ENCODE measurements at regions not wholly inside any gene's neighbourhood (a gene's known extent, or its start where the extent isn't known, plus 50 kb on each side); places are given as distances from the start of the nearest gene placed in this dataset.

DNA sequence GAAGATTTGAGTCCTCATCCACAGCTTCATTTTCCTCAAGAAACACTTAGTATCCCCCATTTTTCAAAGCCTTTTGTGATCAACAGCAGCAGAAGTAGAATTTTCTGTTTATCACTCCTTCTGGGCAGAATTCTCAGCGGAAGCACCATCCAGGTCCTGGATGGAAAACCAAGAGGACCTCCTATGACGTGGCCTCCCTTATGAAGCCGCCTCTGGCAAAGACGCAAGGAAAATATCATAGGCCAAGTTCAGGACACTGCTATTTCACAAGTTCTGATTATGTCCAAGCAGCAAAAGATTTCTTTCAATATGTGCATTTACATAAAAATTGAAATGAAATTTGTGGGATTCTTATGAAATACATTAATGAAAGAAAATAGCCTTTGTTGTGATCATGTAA lies 315.0 kb downstream of the SEC23A start:
- DNase-seq (no peak), ATAC-seq (no peak)
- CTCF ChIA-PET = no interaction called here
- POLR2A ChIA-PET = no interaction called here
- Mint-ChIP-seq H3K36me3 (ENCODE audit: low read depth) (no peaks in the 10 kb centered on the region), H3K27me3 (ENCODE audit: low read depth) (no peaks in the 10 kb centered on the region), H3K4me3 (no peak overlapping the region), H3K9me3 (ENCODE audit: insufficient read depth) (no peaks in the 10 kb centered on the region), H3K27ac (no peak overlapping the region), H3K4me1 (ENCODE audit: low read depth) (no peaks in the 10 kb centered on the region)

DNA sequence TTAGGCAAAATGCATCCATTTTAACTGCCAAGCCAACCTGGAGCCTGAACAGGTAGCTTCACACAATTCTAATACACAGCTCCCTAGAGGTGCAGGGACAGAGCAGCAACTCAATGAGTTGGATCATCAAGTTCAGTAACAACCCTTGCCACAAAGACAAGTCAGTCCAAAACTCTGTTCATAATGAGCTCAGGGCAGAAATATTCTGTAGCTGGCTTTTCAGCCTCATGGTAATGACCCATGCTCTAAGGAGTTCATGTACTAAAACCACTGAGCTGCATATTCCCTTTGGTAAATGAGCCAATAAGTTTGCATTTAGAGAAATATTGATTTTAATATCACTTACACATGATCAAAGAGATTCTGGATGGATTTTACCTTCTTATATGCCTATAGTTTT lies 316.1 kb downstream of the SEC23A start:
- Mint-ChIP-seq H3K27ac (no peak overlapping the region), H3K9me3 (ENCODE audit: insufficient read depth) (no peaks in the 10 kb centered on the region), H3K27me3 (ENCODE audit: low read depth) (no peaks in the 10 kb centered on the region), H3K36me3 (ENCODE audit: low read depth) (no peaks in the 10 kb centered on the region), H3K4me1 (ENCODE audit: low read depth) (no peaks in the 10 kb centered on the region), H3K4me3 (no peak overlapping the region)
- CTCF ChIA-PET = no interaction called here
- DNase-seq = no peak
- ATAC-seq = no peak
- POLR2A ChIA-PET = no interaction called here

GRCh38 chr14:38777401-38777800 lies 325.6 kb downstream of the SEC23A start:
- no peaks in the 10 kb centered on the region for H3K36me3 Mint-ChIP-seq (ENCODE audit: low read depth)
- no peak overlapping the region for H3K4me3 Mint-ChIP-seq
- H3K27ac Mint-ChIP-seq = no peak overlapping the region
- CTCF ChIA-PET = no interaction called here
- DNase-seq (no peak), ATAC-seq (no peak)
- peaks cover 2% of the 10 kb centered on the region for H3K27me3 Mint-ChIP-seq (ENCODE audit: low read depth)
- no peaks in the 10 kb centered on the region for H3K4me1 Mint-ChIP-seq (ENCODE audit: low read depth)
- POLR2A ChIA-PET = no interaction called here
- H3K9me3 Mint-ChIP-seq (ENCODE audit: insufficient read depth) = no peaks in the 10 kb centered on the region

GRCh38 chr14:38775986-38776385 lies 327.0 kb downstream of the SEC23A start:
- no peak overlapping the region for H3K27ac Mint-ChIP-seq
- H3K27me3 Mint-ChIP-seq (ENCODE audit: low read depth) = peaks cover 2% of the 10 kb centered on the region
- ATAC-seq (no peak), DNase-seq (no peak)
- no peak overlapping the region for H3K4me3 Mint-ChIP-seq
- ChIA-PET CTCF (no interaction called here), POLR2A (no interaction called here)
- no peaks in the 10 kb centered on the region for H3K36me3 Mint-ChIP-seq (ENCODE audit: low read depth)
- no peaks in the 10 kb centered on the region for H3K9me3 Mint-ChIP-seq (ENCODE audit: insufficient read depth)
- no peaks in the 10 kb centered on the region for H3K4me1 Mint-ChIP-seq (ENCODE audit: low read depth)

- H3K4me3 Mint-ChIP-seq = no peak overlapping the region
- H3K27me3 Mint-ChIP-seq (ENCODE audit: low read depth) = no peaks in the 10 kb centered on the region
- H3K27ac Mint-ChIP-seq = no peak overlapping the region
- no peaks in the 10 kb centered on the region for H3K36me3 Mint-ChIP-seq (ENCODE audit: low read depth)
- no peak for ATAC-seq
- no peaks in the 10 kb centered on the region for H3K9me3 Mint-ChIP-seq (ENCODE audit: insufficient read depth)
- ChIA-PET POLR2A (no interaction called here), CTCF (no interaction called here)
- no peak for DNase-seq
- no peaks in the 10 kb centered on the region for H3K4me1 Mint-ChIP-seq (ENCODE audit: low read depth)
These were observed 328.9 kb downstream of the SEC23A start for GRCh38 chr14:38774162-38774561.

GRCh38 chr14:38770251-38770650 lies 332.8 kb downstream of the SEC23A start:
- CTCF ChIA-PET = no interaction called here

GRCh38 chr14:38762845-38763244 lies 340.2 kb downstream of the SEC23A start:
- no peaks in the 10 kb centered on the region for H3K36me3 Mint-ChIP-seq (ENCODE audit: low read depth)

More at GRCh38 chr14:38770251-38770650, 332.8 kb downstream of the SEC23A start:
- ATAC-seq = no peak
- Mint-ChIP-seq H3K4me3 (no peak overlapping the region), H3K27me3 (ENCODE audit: low read depth) (no peaks in the 10 kb centered on the region), H3K36me3 (ENCODE audit: low read depth) (no peaks in the 10 kb centered on the region), H3K4me1 (ENCODE audit: low read depth) (no peaks in the 10 kb centered on the region), H3K27ac (no peak overlapping the region), H3K9me3 (ENCODE audit: insufficient read depth) (peaks cover 5% of the 10 kb centered on the region)
- no peak for DNase-seq
- POLR2A ChIA-PET = no interaction called here

GRCh38 chr14:38762426-38762825 lies 340.6 kb downstream of the SEC23A start:
- ChIA-PET POLR2A (no interaction called here), CTCF (no interaction called here)
- no peaks in the 10 kb centered on the region for H3K9me3 Mint-ChIP-seq (ENCODE audit: insufficient read depth)
- ATAC-seq (no peak), DNase-seq (no peak)
- H3K36me3 Mint-ChIP-seq (ENCODE audit: low read depth) = no peaks in the 10 kb centered on the region
- H3K27ac Mint-ChIP-seq = no peak overlapping the region
- H3K4me1 Mint-ChIP-seq (ENCODE audit: low read depth) = no peaks in the 10 kb centered on the region
- no peaks in the 10 kb centered on the region for H3K27me3 Mint-ChIP-seq (ENCODE audit: low read depth)
- no peak overlapping the region for H3K4me3 Mint-ChIP-seq

More at GRCh38 chr14:38762845-38763244, 340.2 kb downstream of the SEC23A start:
- no peaks in the 10 kb centered on the region for H3K4me1 Mint-ChIP-seq (ENCODE audit: low read depth)
- H3K9me3 Mint-ChIP-seq (ENCODE audit: insufficient read depth) = peaks cover 4% of the 10 kb centered on the region
- DNase-seq (no peak), ATAC-seq (no peak)
- H3K27ac Mint-ChIP-seq = no peak overlapping the region
- ChIA-PET POLR2A (no interaction called here), CTCF (no interaction called here)
- no peak overlapping the region for H3K4me3 Mint-ChIP-seq
- no peaks in the 10 kb centered on the region for H3K27me3 Mint-ChIP-seq (ENCODE audit: low read depth)

DNA sequence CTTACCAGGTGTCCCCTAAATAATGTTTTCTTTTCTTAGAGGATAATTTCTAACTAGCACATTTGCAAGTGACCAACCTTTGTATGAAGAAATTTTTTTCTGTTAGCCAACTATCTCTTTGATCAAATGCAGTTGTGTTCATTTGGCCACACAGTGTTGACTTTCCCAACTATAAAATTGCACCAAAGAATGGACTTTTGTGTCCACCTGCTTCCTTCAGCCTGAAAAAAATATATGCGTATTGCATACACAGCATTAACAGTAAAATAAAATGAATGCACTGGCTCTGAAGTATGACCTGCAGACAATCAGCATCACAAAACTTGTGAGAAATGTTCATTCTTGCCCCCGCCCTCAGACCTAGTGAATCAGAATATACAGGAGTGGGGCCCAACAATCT lies 342.0 kb downstream of the SEC23A start:
- Mint-ChIP-seq H3K4me1 (ENCODE audit: low read depth) (no peaks in the 10 kb centered on the region), H3K4me3 (no peak overlapping the region), H3K9me3 (ENCODE audit: insufficient read depth) (no peaks in the 10 kb centered on the region), H3K36me3 (ENCODE audit: low read depth) (no peaks in the 10 kb centered on the region), H3K27ac (no peak overlapping the region), H3K27me3 (ENCODE audit: low read depth) (no peaks in the 10 kb centered on the region)
- ChIA-PET POLR2A (no interaction called here), CTCF (interaction anchor here (1.0 kb wide), 1 partner anchor 16 kb away, joined by 3 read pairs; no protein-coding TSS in a partner anchor)
- no peak for ATAC-seq
- DNase-seq = no peak

GRCh38 chr14:38758661-38759060 lies 344.4 kb downstream of the SEC23A start:
- ChIA-PET CTCF (no interaction called here), POLR2A (no interaction called here)
- H3K4me3 Mint-ChIP-seq = no peak overlapping the region
- no peak overlapping the region for H3K27ac Mint-ChIP-seq
- no peaks in the 10 kb centered on the region for H3K36me3 Mint-ChIP-seq (ENCODE audit: low read depth)
- DNase-seq = no peak
- no peaks in the 10 kb centered on the region for H3K27me3 Mint-ChIP-seq (ENCODE audit: low read depth)
- H3K4me1 Mint-ChIP-seq (ENCODE audit: low read depth) = no peaks in the 10 kb centered on the region
- no peak for ATAC-seq
- no peaks in the 10 kb centered on the region for H3K9me3 Mint-ChIP-seq (ENCODE audit: insufficient read depth)

DNA sequence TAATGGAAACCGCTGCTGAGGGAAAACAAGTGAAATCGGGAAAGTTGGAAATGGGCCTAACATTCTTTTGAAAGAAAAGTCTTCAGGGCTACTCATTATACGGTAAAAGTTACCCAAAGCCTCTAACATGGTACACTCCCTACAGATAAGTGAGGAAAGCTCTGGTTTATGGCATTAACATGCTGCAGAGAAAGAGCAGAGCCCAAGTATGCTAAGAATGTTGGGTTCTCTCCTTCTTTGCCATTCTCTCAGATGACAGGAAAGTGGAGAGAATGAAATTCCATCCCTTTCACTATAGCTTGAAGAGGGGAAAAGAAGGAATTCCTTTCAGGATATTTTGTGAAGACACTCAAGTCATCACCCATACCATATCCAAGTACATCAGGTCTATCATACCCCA lies 348.0 kb downstream of the SEC23A start:
- POLR2A ChIA-PET = no interaction called here
- Mint-ChIP-seq H3K27me3 (ENCODE audit: low read depth) (no peaks in the 10 kb centered on the region), H3K4me3 (no peak overlapping the region)

DNA sequence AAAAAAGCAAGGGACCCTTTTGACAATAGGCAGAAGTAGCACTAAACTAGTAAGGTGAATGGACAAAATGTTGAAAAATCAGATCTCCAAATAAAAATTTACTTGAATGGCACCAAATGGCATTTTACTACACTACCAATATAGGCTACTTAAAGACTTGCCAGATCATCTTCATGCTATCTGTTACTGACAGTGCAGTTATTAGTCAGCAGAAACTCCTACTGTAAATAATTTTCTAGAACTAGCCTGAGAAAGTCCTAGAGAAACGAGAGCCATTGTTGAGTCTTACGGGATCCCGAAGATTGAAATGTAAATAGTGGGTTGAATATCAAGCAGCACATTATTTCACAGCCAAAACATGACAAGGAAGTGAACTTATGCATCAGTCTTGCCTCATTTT lies 350.3 kb downstream of the SEC23A start:
- DNase-seq (no peak), ATAC-seq (no peak)
- Mint-ChIP-seq H3K36me3 (ENCODE audit: low read depth) (no peaks in the 10 kb centered on the region), H3K4me3 (no peak overlapping the region), H3K9me3 (ENCODE audit: insufficient read depth) (no peaks in the 10 kb centered on the region), H3K4me1 (ENCODE audit: low read depth) (no peaks in the 10 kb centered on the region), H3K27ac (no peak overlapping the region), H3K27me3 (ENCODE audit: low read depth) (no peaks in the 10 kb centered on the region)
- POLR2A ChIA-PET = no interaction called here
- CTCF ChIA-PET = no interaction called here

More for the DNA sequence above, 348.0 kb downstream of the SEC23A start:
- H3K9me3 Mint-ChIP-seq (ENCODE audit: insufficient read depth) = no peaks in the 10 kb centered on the region
- H3K4me1 Mint-ChIP-seq (ENCODE audit: low read depth) = no peaks in the 10 kb centered on the region
- ATAC-seq = no peak
- CTCF ChIA-PET = no interaction called here
- no peak overlapping the region for H3K27ac Mint-ChIP-seq
- no peak for DNase-seq
- H3K36me3 Mint-ChIP-seq (ENCODE audit: low read depth) = no peaks in the 10 kb centered on the region

- DNase-seq (no peak), ATAC-seq (no peak)
- CTCF ChIA-PET = no interaction called here
- POLR2A ChIA-PET = no interaction called here
- no peak overlapping the region for H3K4me3 Mint-ChIP-seq
- no peaks in the 10 kb centered on the region for H3K36me3 Mint-ChIP-seq (ENCODE audit: low read depth)
- H3K27me3 Mint-ChIP-seq (ENCODE audit: low read depth) = no peaks in the 10 kb centered on the region
- H3K9me3 Mint-ChIP-seq (ENCODE audit: insufficient read depth) = no peaks in the 10 kb centered on the region
- H3K4me1 Mint-ChIP-seq (ENCODE audit: low read depth) = no peaks in the 10 kb centered on the region
- no peak overlapping the region for H3K27ac Mint-ChIP-seq
These were observed 350.7 kb downstream of the SEC23A start for GRCh38 chr14:38752341-38752740.
